ENCODE measurements at regions not wholly inside any gene's neighbourhood (a gene's known extent, or its start where the extent isn't known, plus 50 kb on each side); places are given as distances from the start of the nearest gene placed in this dataset.
A peak's percentile ranks its signal among the peaks of the same experiment; 100 is the strongest.
"Not testable (repeated sequence)": the region's sequence is repeated elsewhere in the genome, so short reads cannot be mapped to it uniquely, and the experiment has no call there.

DNA sequence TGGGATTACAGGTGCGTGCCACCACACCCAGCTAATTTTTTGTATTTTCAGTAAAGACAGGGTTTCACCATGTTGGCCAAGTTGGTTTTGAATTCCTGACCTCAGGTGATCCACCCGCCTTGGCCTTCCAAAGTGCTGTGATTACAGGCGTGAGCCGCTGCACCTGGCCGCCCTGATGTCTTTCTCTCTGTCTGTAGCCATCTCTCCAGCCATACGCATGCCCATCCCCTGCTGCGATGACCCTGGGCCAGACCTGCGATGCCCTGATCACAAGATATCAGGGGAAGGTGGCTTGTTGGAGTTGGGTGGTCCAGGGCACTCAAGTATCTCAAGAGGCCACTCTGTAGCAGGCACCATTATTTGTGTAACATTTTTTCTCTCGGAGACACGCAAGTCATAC lies 54.4 kb upstream of the RBFOX2 start:
- in situ Hi-C loops (cut with HindIII; ENCODE audit: low sequenced_read_pairs): no loop called here

DNA sequence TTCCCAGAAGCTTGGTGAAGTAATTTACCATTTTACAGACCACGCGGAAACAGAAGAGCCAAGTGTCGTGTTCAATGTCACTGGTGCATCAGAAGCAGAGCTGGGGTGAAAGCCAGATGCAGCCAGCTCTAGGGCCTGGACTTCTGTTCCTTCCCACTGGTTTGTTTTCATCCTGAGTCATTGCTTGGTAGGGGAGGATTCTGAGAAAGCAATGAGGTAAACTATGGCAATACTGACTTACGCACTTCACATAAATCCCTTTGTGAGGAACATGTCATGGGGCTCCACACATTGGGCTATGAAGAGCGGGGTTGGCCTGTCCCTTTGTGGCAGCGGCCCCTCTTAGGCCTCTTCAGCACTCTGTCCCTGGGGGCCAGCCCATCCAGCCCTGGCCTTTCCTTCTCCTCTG lies 52.4 kb upstream of the RBFOX2 start:
- TF ChIP-seq, protein P1, sequence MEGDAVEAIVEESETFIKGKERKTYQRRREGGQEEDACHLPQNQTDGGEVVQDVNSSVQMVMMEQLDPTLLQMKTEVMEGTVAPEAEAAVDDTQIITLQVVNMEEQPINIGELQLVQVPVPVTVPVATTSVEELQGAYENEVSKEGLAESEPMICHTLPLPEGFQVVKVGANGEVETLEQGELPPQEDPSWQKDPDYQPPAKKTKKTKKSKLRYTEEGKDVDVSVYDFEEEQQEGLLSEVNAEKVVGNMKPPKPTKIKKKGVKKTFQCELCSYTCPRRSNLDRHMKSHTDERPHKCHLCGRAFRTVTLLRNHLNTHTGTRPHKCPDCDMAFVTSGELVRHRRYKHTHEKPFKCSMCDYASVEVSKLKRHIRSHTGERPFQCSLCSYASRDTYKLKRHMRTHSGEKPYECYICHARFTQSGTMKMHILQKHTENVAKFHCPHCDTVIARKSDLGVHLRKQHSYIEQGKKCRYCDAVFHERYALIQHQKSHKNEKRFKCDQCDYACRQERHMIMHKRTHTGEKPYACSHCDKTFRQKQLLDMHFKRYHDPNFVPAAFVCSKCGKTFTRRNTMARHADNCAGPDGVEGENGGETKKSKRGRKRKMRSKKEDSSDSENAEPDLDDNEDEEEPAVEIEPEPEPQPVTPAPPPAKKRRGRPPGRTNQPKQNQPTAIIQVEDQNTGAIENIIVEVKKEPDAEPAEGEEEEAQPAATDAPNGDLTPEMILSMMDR (IDR thresholded peaks at IDR 0.05; ENCODE audit: low read depth, low read length): no peak
- DNase-seq (ENCODE audit: low read depth, low spot score): peak; percentile 96

More for the DNA sequence above, 54.4 kb upstream of the RBFOX2 start:
- H3K4me3 ChIP-seq (ENCODE audit: low read depth, low read length): no peak overlapping the region
- DNase-seq (ENCODE audit: low read depth, low spot score): no peak
- TF ChIP-seq, protein P1 (IDR thresholded peaks at IDR 0.05; ENCODE audit: low read depth, low read length): no peak

DNA sequence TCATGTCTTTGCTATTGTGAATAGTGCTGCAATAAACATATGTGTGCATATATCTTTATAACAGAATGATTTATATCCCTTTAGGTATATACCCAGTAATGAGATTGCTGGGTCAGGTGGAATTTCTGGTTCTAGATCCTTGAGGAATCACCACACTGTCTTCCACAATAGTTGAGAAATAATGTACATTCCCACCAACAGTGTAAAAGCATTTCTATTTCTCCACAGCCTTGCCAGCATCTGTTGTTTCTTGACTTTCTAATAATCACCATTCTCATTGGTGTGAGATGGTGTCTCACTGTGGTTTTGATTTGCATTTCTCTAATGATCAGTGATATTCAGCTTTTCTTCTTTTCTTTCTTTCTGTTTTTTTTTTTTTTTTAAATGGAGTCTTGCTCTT lies 51.7 kb upstream of the RBFOX2 start:
- DNase-seq (ENCODE audit: low read depth, low spot score); in situ Hi-C loops (cut with HindIII; ENCODE audit: low sequenced_read_pairs); H3K4me3 ChIP-seq (ENCODE audit: low read depth, low read length): not testable (repeated sequence)

More for the DNA sequence above, 52.4 kb upstream of the RBFOX2 start:
- no peak overlapping the region for H3K4me3 ChIP-seq (ENCODE audit: low read depth, low read length)
- in situ Hi-C loops (cut with HindIII; ENCODE audit: low sequenced_read_pairs): no loop called here

DNA sequence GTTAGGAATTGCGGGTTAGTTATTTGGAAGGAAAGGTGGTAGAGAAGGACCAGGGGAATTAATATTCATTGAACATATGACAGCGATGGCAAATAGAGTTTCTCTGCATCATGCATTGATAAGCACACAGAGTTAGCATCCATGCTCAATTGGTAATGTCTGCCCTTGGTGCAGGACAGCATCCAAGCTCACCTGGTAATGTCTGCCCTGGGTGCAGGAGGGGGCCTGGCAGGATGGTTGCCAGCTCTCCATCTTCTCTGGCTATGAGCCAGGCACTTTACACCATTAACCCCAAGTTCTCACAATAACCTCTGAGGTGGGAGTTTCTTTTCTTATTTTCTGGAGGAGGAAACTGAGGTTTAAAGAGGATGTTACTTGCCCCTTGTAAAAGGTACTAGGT lies 50.4 kb upstream of the RBFOX2 start:
- TF ChIP-seq, protein P1 (IDR thresholded peaks at IDR 0.05; ENCODE audit: low read depth, low read length): no peak
- in situ Hi-C loops (cut with HindIII; ENCODE audit: low sequenced_read_pairs): no loop called here
- no peak for DNase-seq (ENCODE audit: low read depth, low spot score)
- no peak overlapping the region for H3K4me3 ChIP-seq (ENCODE audit: low read depth, low read length)
